ENCODE measurements at regions not wholly inside any gene's neighbourhood (a gene's known extent, or its start where the extent isn't known, plus 50 kb on each side); places are given as distances from the start of the nearest gene placed in this dataset.
"Not testable (repeated sequence)": the region's sequence is repeated elsewhere in the genome, so short reads cannot be mapped to it uniquely, and the experiment has no call there.

- intact Hi-C loops (cut with DNase I), result no loop called here
- DNase-seq (ENCODE audit: low spot score), result peak; percentile 84
These were observed 165.5 kb upstream of the DYRK2 start for GRCh38 chr12:67482751-67483661.

GRCh38 chr12:67483871-67484554, 164.5 kb upstream of the DYRK2 start:
- intact Hi-C loops (cut with DNase I), result no loop called here
- DNase-seq (ENCODE audit: low spot score), result no peak

GRCh38 chr12:67484791-67485480, 163.6 kb upstream of the DYRK2 start:
- intact Hi-C loops (cut with DNase I), result no loop called here
- DNase-seq (ENCODE audit: low spot score), result no peak

GRCh38 chr12:67486671-67487070, 161.9 kb upstream of the DYRK2 start:
- no peak for DNase-seq (ENCODE audit: low spot score)
- intact Hi-C loops (cut with DNase I), result no loop called here

GRCh38 chr12:67488349-67488748, 160.2 kb upstream of the DYRK2 start:
- DNase-seq (ENCODE audit: low spot score); intact Hi-C loops (cut with DNase I): not testable (repeated sequence)

- no peak for DNase-seq (ENCODE audit: low spot score)
- intact Hi-C loops (cut with DNase I), result no loop called here
These were observed 159.5 kb upstream of the DYRK2 start for GRCh38 chr12:67489007-67489406.

GRCh38 chr12:67496581-67496980, 152.0 kb upstream of the DYRK2 start:
- no peak for DNase-seq (ENCODE audit: low spot score)
- intact Hi-C loops (cut with DNase I), result no loop called here

GRCh38 chr12:67498991-67499390, 149.6 kb upstream of the DYRK2 start:
- intact Hi-C loops (cut with DNase I), result no loop called here
- DNase-seq (ENCODE audit: low spot score), result no peak

GRCh38 chr12:67501362-67501761, 147.2 kb upstream of the DYRK2 start:
- intact Hi-C loops (cut with DNase I), result no loop called here
- no peak for DNase-seq (ENCODE audit: low spot score)

- intact Hi-C loops (cut with DNase I), result no loop called here
- no peak for DNase-seq (ENCODE audit: low spot score)
These were observed 144.5 kb upstream of the DYRK2 start for GRCh38 chr12:67504026-67504425.

GRCh38 chr12:67506739-67507138, 141.8 kb upstream of the DYRK2 start:
- no peak for DNase-seq (ENCODE audit: low spot score)
- intact Hi-C loops (cut with DNase I), result no loop called here

- intact Hi-C loops (cut with DNase I), result no loop called here
- DNase-seq (ENCODE audit: low spot score), result no peak
These were observed 139.7 kb upstream of the DYRK2 start for GRCh38 chr12:67508830-67509229.

GRCh38 chr12:67509666-67510386, 138.7 kb upstream of the DYRK2 start:
- DNase-seq (ENCODE audit: low spot score), result no peak
- intact Hi-C loops (cut with DNase I), result no loop called here

GRCh38 chr12:67512061-67512460, 136.5 kb upstream of the DYRK2 start:
- intact Hi-C loops (cut with DNase I), result no loop called here
- DNase-seq (ENCODE audit: low spot score), result no peak

GRCh38 chr12:67514502-67514901, 134.0 kb upstream of the DYRK2 start:
- intact Hi-C loops (cut with DNase I), result no loop called here
- no peak for DNase-seq (ENCODE audit: low spot score)

- intact Hi-C loops (cut with DNase I), result loop anchor here (5.0 kb wide), 1 partner anchor 84 kb away; no protein-coding TSS in a partner anchor
- DNase-seq (ENCODE audit: low spot score), result no peak
These were observed 132.7 kb upstream of the DYRK2 start for GRCh38 chr12:67515679-67516340.

GRCh38 chr12:67517181-67517887, 131.2 kb upstream of the DYRK2 start:
- intact Hi-C loops (cut with DNase I), result loop anchor here (5.0 kb wide), 1 partner anchor 85 kb away; no protein-coding TSS in a partner anchor
- DNase-seq (ENCODE audit: low spot score), result no peak
